RWPE1 (cell line): ENCODE measurements at regions not wholly inside any gene's neighbourhood (a gene's known extent, or its start where the extent isn't known, plus 50 kb on each side); places are given as distances from the start of the nearest gene placed in this dataset.

ENCODE experiments used
- CTCF ChIA-PET: fragments of 350-600 bp; sonication (Branson Sonifier 250); formaldehyde crosslinking; extraction: SDS; loops from one replicate; lab custom pipeline; 2021; lab: Yijun Ruan, JAX
- POLR2A ChIA-PET: fragments of 400-600 bp; formaldehyde crosslinking; extraction: SDS; loops from one replicate; lab custom pipeline; 2020; ENCODE audit warnings: antibody characterized with exemption; ENCODE audit not compliant: low non-redundant PET; lab: Yijun Ruan, JAX
- DNase-seq: peaks from one replicate; pipeline ENCODE4 v3.0.0; 2012; ENCODE audit warnings: low spot score
- H3K27ac ChIP-seq: fragments of 450-650 bp; 2 replicates; pipeline ENCODE4 v1.5.1; 2017
- TF ChIP-seq, protein P1 (sequence below): fragments of 450-650 bp; conservative IDR thresholded peaks from 2 replicates; pipeline ENCODE4 v1.5.1; 2017; ENCODE audit warnings: low read depth, mild to moderate bottlenecking

DNA sequence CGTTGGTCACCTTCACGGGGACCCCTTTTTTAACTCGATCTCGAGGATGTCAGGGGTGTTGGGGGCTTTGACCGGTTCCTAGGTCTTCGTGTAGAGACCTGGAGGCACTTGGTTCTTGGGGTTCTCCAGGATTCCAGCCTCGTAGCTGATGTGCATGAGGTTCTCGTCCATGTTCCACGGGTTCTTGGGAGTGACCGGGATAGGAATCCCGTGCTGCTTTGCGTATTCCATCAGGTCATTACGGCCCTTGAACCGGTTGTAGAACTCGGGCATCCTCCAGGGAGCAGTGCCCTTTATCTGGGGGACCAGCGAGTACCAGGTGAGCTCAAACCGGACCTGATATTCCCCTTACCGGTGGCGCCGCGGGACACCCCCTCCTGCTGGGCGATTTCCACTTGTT lies 88.0 kb upstream of the RIPOR2 start:
- H3K27ac ChIP-seq: no peak overlapping the region
- CTCF ChIA-PET: no interaction called here
- POLR2A ChIA-PET: no interaction called here

DNA sequence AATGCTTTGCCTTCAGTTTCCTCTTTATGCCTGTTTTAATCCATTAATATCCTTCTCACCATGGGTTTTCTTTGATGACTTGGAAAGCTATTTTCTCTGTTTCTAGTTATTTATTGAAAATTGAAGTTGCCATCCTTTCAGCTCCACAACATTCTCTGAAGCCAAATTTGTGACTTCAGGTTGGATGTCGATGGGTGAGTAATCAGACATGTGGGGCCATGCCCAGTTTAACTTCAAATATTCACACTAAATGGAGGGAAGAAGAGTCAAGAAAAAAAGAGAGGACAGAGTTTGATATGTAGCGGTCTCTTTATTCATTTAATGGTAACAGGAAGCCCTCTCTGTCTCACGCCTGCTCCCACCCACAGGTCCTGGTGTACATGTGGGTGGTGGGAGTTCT lies 89.1 kb upstream of the RIPOR2 start:
- POLR2A ChIA-PET: no interaction called here
- H3K27ac ChIP-seq: no peak overlapping the region
- CTCF ChIA-PET: interaction anchor here (0.7 kb wide), 1 partner anchor 10 kb away, joined by 3 read pairs; no protein-coding TSS in a partner anchor
- DNase-seq: no peak
- TF ChIP-seq, protein P1, sequence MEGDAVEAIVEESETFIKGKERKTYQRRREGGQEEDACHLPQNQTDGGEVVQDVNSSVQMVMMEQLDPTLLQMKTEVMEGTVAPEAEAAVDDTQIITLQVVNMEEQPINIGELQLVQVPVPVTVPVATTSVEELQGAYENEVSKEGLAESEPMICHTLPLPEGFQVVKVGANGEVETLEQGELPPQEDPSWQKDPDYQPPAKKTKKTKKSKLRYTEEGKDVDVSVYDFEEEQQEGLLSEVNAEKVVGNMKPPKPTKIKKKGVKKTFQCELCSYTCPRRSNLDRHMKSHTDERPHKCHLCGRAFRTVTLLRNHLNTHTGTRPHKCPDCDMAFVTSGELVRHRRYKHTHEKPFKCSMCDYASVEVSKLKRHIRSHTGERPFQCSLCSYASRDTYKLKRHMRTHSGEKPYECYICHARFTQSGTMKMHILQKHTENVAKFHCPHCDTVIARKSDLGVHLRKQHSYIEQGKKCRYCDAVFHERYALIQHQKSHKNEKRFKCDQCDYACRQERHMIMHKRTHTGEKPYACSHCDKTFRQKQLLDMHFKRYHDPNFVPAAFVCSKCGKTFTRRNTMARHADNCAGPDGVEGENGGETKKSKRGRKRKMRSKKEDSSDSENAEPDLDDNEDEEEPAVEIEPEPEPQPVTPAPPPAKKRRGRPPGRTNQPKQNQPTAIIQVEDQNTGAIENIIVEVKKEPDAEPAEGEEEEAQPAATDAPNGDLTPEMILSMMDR: no peak

More for the DNA sequence above, 88.0 kb upstream of the RIPOR2 start:
- DNase-seq: no peak
- TF ChIP-seq, protein P1: no peak

DNA sequence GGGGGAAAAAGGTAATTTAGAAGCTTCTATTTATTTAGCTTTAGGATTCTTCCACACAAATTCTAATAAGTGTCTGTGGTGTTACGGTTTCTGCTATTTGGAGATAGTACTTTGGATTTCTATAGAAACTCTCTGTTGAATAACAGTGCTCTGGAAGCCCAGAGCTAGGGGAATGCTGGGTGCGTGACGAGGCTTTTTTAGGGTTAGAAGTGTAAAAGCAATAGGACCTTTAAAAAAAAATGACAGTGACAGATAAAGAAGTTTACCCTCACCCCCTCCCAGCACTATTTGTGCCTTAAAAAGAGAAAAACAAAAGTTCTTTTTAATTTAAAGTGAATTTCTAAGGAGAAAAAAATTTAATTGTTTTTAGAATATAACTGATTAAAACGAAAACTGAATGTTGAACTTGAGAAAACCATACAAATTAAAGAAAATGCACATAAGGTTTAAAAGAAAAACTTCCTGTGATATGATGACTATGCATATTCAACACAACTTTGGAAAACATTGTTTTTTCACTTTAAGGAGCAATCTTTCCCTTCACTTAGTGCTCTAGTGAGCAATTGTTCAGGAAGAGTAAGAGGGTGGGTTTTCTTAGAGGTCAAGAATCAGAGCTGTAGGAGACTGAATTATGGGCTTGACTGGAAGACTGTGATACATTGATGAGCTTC lies 89.6 kb upstream of the RIPOR2 start:
- no peak overlapping the region for H3K27ac ChIP-seq
- TF ChIP-seq, protein P1: no peak
- DNase-seq: no peak
- POLR2A ChIA-PET: no interaction called here
- CTCF ChIA-PET: interaction anchor here (0.6 to 0.7 kb wide), 2 partner anchors 9 to 10 kb away, joined by 3 read pairs; no protein-coding TSS in a partner anchor

DNA sequence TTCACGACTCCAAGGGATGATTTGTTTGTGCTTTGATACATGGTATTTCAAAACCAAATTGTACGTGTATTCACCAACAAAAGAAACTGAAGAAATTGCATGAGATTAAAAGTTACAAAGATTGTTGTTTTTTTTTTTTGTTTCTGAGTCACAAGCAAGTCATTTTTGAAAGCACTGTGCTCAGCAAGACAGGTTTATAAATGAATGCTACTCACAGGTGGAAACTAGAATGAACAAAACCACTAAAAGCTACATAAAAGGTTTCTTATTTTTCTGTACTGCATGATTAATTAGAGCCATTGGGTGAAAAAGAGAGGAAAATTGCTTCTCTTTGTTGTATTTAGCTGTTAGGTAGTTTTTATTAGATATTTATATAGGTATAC lies 90.2 kb upstream of the RIPOR2 start:
- no peak overlapping the region for H3K27ac ChIP-seq
- no peak for DNase-seq
- TF ChIP-seq, protein P1: no peak
- CTCF ChIA-PET: interaction anchor here (0.6 to 1.5 kb wide), 2 partner anchors 8 to 11 kb away, joined by 3 to 6 read pairs; no protein-coding TSS in a partner anchor
- POLR2A ChIA-PET: no interaction called here

DNA sequence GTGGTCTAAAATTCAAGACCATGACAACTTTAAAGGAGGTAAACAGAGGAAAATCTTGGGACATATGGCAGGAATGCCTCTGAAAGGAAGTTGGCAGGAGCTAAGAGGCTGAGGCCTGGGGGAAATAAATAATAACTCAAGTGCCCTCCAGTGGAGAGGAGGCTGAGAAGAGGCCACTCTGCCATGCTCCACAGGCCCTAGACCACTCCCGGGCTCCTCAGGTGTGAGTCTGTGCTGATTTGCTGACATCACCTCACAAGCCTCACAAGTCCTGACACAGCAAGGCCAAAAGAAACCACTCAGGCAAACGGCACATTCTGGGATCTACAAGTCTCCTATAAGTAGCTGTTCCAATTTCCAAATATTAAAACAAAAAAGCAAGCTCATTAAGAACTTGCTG lies 91.0 kb upstream of the RIPOR2 start:
- TF ChIP-seq, protein P1: no peak
- POLR2A ChIA-PET: no interaction called here

DNA sequence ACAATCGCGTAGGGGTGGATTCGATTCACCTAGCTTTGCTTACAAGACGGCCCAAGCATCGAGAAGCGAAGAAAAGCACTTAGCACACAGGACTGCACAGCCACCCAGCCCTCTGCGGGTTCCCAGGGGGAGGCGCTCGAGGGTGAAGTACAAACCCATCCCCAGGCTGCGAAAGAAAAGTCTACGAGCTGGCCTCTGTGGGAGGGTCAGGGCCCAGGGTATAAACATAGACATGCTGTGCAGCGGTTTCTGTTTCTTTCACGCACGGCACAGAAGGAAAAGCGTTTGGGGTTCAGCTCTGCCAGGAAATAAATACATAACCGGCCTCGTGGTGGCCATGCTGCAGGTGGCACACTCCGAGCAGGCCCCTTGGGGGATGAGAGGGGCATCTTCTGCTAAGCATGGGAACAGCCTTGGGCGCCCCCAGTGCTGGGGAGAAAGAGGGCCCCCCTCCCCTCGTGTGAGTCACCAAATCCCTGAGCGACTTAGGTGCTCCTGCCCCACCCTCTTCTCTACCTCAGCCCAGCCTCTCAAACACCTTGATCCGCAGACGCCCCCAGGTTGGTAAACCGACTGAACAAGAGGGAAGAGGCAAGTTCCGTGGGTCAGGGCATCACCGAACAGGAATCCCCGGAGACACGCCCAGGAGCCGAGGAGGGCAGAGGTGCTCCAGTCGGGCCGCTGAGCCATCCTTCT lies 91.6 kb upstream of the RIPOR2 start:
- TF ChIP-seq, protein P1: no peak
- POLR2A ChIA-PET: no interaction called here
- CTCF ChIA-PET: interaction anchor here (1.5 kb wide), 1 partner anchor 10 kb away, joined by 6 read pairs; no protein-coding TSS in a partner anchor
- no peak overlapping the region for H3K27ac ChIP-seq
- no peak for DNase-seq

More for the DNA sequence above, 91.0 kb upstream of the RIPOR2 start:
- no peak overlapping the region for H3K27ac ChIP-seq
- no peak for DNase-seq
- CTCF ChIA-PET: interaction anchor here (1.5 kb wide), 1 partner anchor 9 kb away, joined by 6 read pairs; no protein-coding TSS in a partner anchor
